ENCODE measurements at regions not wholly inside any gene's neighbourhood (a gene's known extent, or its start where the extent isn't known, plus 50 kb on each side); places are given as distances from the start of the nearest gene placed in this dataset.

DNA sequence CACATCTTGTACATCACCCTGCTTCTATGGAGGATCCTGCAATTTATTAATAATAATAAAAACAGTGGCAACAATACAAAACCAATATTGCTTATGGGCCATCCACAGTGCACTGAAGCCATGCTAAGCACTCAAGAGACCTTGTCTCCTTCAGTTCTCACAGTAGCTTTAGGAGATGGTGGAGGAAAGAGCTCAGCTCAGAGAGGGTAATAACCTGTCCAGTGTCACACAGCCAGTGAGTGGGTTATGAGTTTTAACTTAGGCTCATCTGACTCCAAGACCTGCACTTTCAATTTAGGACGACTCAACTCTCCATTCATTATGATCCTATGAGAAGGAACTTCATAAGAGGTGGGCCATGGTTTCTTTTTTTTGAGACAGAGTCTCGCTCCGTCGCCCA, 347.6 kb upstream of the RUNX1 start:
- TF ChIP-seq CTCF (IDR thresholded peaks at IDR 0.05; ENCODE audit: extremely low read depth, missing control alignments), result no peak
- DNase-seq (ENCODE audit: low spot score), result no peak

DNA sequence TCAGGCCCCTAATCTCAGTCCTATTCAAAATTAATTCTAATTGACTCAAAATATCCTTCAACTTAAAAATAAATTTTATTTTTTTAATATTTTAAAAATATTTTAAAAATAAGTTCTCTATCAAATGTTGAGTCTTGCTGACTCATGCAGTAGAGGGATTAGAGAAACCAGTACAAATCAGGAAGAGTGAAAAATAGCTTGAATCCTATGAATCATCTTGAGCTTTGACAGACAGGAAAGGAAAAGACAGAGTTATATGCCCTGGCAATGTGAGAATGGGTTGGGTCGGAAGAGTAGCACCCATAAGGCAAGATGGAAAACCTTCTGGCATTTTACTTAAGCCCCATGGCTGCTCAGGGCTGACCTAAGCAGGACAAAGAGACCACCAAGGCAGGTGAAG, 346.6 kb upstream of the RUNX1 start:
- DNase-seq (ENCODE audit: low spot score), result no peak
- TF ChIP-seq CTCF (IDR thresholded peaks at IDR 0.05; ENCODE audit: extremely low read depth, missing control alignments), result no peak

GRCh38 chr21:35394634-35395369, 345.7 kb upstream of the RUNX1 start:
- no peak for DNase-seq (ENCODE audit: low spot score)
- TF ChIP-seq CTCF (IDR thresholded peaks at IDR 0.05; ENCODE audit: extremely low read depth, missing control alignments), result no peak

DNA sequence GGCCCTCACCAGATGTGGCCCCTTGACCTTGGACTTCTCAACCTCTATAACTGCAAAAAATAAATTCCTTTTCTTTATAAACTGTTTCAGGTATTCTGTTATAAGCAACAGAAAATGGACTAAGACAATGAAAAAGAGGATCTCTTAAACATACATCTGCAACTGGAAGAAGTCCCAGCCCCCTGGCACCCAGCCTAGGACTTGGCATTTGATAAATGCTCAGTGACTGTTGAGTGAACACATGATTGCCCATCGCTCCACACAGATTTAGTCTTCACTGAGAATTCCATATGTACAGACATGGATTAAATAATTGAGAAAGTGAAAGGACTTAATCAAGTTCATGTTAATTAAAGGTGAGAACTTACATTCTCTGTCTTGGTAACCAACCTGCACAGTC, 344.9 kb upstream of the RUNX1 start:
- no peak for TF ChIP-seq CTCF (IDR thresholded peaks at IDR 0.05; ENCODE audit: extremely low read depth, missing control alignments)
- DNase-seq (ENCODE audit: low spot score), result no peak

GRCh38 chr21:35390013-35390776, 341.1 kb upstream of the RUNX1 start:
- no peak for TF ChIP-seq CTCF (IDR thresholded peaks at IDR 0.05; ENCODE audit: extremely low read depth, missing control alignments)

GRCh38 chr21:35386491-35387079, 337.5 kb upstream of the RUNX1 start:
- TF ChIP-seq CTCF (IDR thresholded peaks at IDR 0.05; ENCODE audit: extremely low read depth, missing control alignments), result no peak
- no peak for DNase-seq (ENCODE audit: low spot score)

More at GRCh38 chr21:35390013-35390776, 341.1 kb upstream of the RUNX1 start:
- DNase-seq (ENCODE audit: low spot score), result no peak

DNA sequence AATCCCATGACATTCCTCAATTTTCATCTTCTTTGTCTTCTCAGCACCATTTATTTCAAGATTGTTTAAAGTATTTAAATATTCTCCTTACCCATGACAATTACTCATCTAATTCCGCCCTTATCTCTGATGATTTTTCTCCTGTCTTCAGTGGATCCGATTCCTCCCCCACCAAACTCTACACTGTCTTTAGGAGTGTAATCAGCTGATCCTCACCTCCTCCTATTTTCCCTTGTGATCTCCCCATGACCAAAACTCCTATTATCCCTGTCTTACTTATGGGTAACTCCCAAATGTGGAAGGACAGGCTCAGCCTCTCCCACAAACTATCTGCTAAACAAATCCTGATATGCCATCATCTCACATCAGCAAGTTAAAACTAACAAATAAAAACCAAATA, 335.3 kb upstream of the RUNX1 start:
- no peak for DNase-seq (ENCODE audit: low spot score)
- no peak for TF ChIP-seq CTCF (IDR thresholded peaks at IDR 0.05; ENCODE audit: extremely low read depth, missing control alignments)
